Stimulated activated CD8-positive, alpha-beta memory T cell treated with anti-CD3 and anti-CD28 coated beads, Interleukin-15, amount 100 ng/mL, for 4 hours (primary cell): ENCODE measurements at regions not wholly inside any gene's neighbourhood (a gene's known extent, or its start where the extent isn't known, plus 50 kb on each side); places are given as distances from the start of the nearest gene placed in this dataset.

Experiments
- DNase-seq, 2 donors: peaks; one replicate each; pipeline ENCODE4 v3.0.0-alpha.2; 2020; ENCODE audit warnings: low read depth in 2 of 2

- DNase-seq = no peak
These were observed 1060.5 kb downstream of the DIAPH3 start for GRCh38 chr13:59103004-59103768.

GRCh38 chr13:59111751-59112171, 1052.0 kb downstream of the DIAPH3 start:
- DNase-seq = no peak

GRCh38 chr13:59112221-59112718, 1051.5 kb downstream of the DIAPH3 start:
- DNase-seq = no peak

GRCh38 chr13:59119475-59119874, 1044.3 kb downstream of the DIAPH3 start:
- no peak for DNase-seq

GRCh38 chr13:59120297-59120843, 1043.4 kb downstream of the DIAPH3 start:
- DNase-seq = no peak

- DNase-seq = no peak
These were observed 1042.2 kb downstream of the DIAPH3 start for GRCh38 chr13:59121507-59121906.

- DNase-seq = no peak
These were observed 1037.3 kb downstream of the DIAPH3 start for GRCh38 chr13:59126474-59126873.

GRCh38 chr13:59133903-59134302, 1029.8 kb downstream of the DIAPH3 start:
- no peak for DNase-seq

- DNase-seq = no peak
These were observed 1019.0 kb downstream of the DIAPH3 start for GRCh38 chr13:59144700-59145099.

GRCh38 chr13:59145381-59145780, 1018.3 kb downstream of the DIAPH3 start:
- DNase-seq = no peak

- DNase-seq = no peak
These were observed 1006.5 kb downstream of the DIAPH3 start for GRCh38 chr13:59157181-59157580.

- no peak for DNase-seq
These were observed 997.6 kb downstream of the DIAPH3 start for GRCh38 chr13:59166174-59166573.

- no peak for DNase-seq
These were observed 991.7 kb downstream of the DIAPH3 start for GRCh38 chr13:59172076-59172475.

GRCh38 chr13:59176775-59177174, 987.0 kb downstream of the DIAPH3 start:
- DNase-seq = no peak

- no peak for DNase-seq
These were observed 985.4 kb downstream of the DIAPH3 start for GRCh38 chr13:59178344-59178743.

- no peak for DNase-seq
These were observed 981.5 kb downstream of the DIAPH3 start for GRCh38 chr13:59182241-59182640.

GRCh38 chr13:59197397-59197796, 966.3 kb downstream of the DIAPH3 start:
- DNase-seq = no peak

GRCh38 chr13:59201841-59202240, 961.9 kb downstream of the DIAPH3 start:
- no peak for DNase-seq

- DNase-seq = no peak
These were observed 959.9 kb downstream of the DIAPH3 start for GRCh38 chr13:59203855-59204254.

GRCh38 chr13:59205501-59205900, 958.2 kb downstream of the DIAPH3 start:
- no peak for DNase-seq

GRCh38 chr13:59208405-59209195, 955.1 kb downstream of the DIAPH3 start:
- no peak for DNase-seq

- no peak for DNase-seq
These were observed 953.2 kb downstream of the DIAPH3 start for GRCh38 chr13:59210543-59210942.

GRCh38 chr13:59211606-59212005, 952.1 kb downstream of the DIAPH3 start:
- no peak for DNase-seq
